ENCODE measurements at regions not wholly inside any gene's neighbourhood (a gene's known extent, or its start where the extent isn't known, plus 50 kb on each side); places are given as distances from the start of the nearest gene placed in this dataset.

- Histone ChIP-seq H3K79me2 (ENCODE audit: insufficient read depth, low read length) (no peaks in the 10 kb centered on the region), H3K27me3 (ENCODE audit: insufficient read depth, low read length, poor library complexity) (no peaks in the 10 kb centered on the region), H2AFZ (ENCODE audit: low read depth, low read length) (peak overlapping the region; percentile 35), H3K4me3 (ENCODE audit: low read depth in 1 of 2, low read length in 2 of 2) (peak overlapping the region in 1 of 2 experiments; percentile 49; a peak in 2 of 4 replicates), H3K9me3 (ENCODE audit: insufficient read depth, low read length, severe bottlenecking) (peaks cover 53% of the 10 kb centered on the region), H3K4me2 (ENCODE audit: insufficient read depth, low read length) (no peak overlapping the region; the same call in 1 of the 2 replicates), H3K9ac (ENCODE audit: low read depth, low read length) (no peak overlapping the region), H3K36me3 (ENCODE audit: insufficient read depth, low read length) (peaks cover 17% of the 10 kb centered on the region; the same call in 1 of the 2 replicates), H4K20me1 (ENCODE audit: insufficient read depth, low read length) (no peaks in the 10 kb centered on the region), H3K27ac (ENCODE audit: low read length) (peak overlapping the region; percentile 68), H3K4me1 (ENCODE audit: insufficient read depth, low read length) (peaks cover 53% of the 10 kb centered on the region)
- TF ChIP-seq CTCF (IDR thresholded peaks at IDR 0.05; ENCODE audit: borderline replicate concordance, extremely low read depth, low read length, poor library complexity, severe bottlenecking), result no peak
- TF ChIP-seq EZH2 (IDR thresholded peaks at IDR 0.05; ENCODE audit: borderline replicate concordance, low read depth, low read length, severe bottlenecking), result no peak
- ATAC-seq (ENCODE audit: insufficient read depth, low read depth) (peak; percentile 44), DNase-seq (peak; percentile 33)
Measured at GRCh38 chrY:12212394-12212793, 488.6 kb upstream of the USP9Y start.

GRCh38 chrY:12215564-12216022 is 485.4 kb upstream of the USP9Y start:
- H2AFZ ChIP-seq (ENCODE audit: low read depth, low read length), result peak overlapping the region; percentile 76
- no peak overlapping the region for H3K9ac ChIP-seq (ENCODE audit: low read depth, low read length)
- H3K79me2 ChIP-seq (ENCODE audit: insufficient read depth, low read length), result no peaks in the 10 kb centered on the region
- no peaks in the 10 kb centered on the region for H4K20me1 ChIP-seq (ENCODE audit: insufficient read depth, low read length)
- peaks cover 17% of the 10 kb centered on the region; the same call in 1 of the 2 replicates for H3K36me3 ChIP-seq (ENCODE audit: insufficient read depth, low read length)
- H3K4me1 ChIP-seq (ENCODE audit: insufficient read depth, low read length), result peaks cover 61% of the 10 kb centered on the region
- TF ChIP-seq EZH2 (IDR thresholded peaks at IDR 0.05; ENCODE audit: borderline replicate concordance, low read depth, low read length, severe bottlenecking) (no peak), CTCF (IDR thresholded peaks at IDR 0.05; ENCODE audit: borderline replicate concordance, extremely low read depth, low read length, poor library complexity, severe bottlenecking) (no peak)
- H3K9me3 ChIP-seq (ENCODE audit: insufficient read depth, low read length, severe bottlenecking), result peaks cover 53% of the 10 kb centered on the region
- ATAC-seq (ENCODE audit: insufficient read depth, low read depth) (peak; percentile 67), DNase-seq (peak; percentile 45)
- H3K27me3 ChIP-seq (ENCODE audit: insufficient read depth, low read length, poor library complexity), result no peaks in the 10 kb centered on the region
- H3K4me2 ChIP-seq (ENCODE audit: insufficient read depth, low read length), result peak overlapping the region; percentile 5; the same call in 1 of the 2 replicates
- H3K4me3 ChIP-seq (ENCODE audit: low read depth in 1 of 2, low read length in 2 of 2), result peak overlapping the region in 1 of 2 experiments; percentile 43; a peak in 2 of 4 replicates
- peak overlapping the region; percentile 68 for H3K27ac ChIP-seq (ENCODE audit: low read length)

- Histone ChIP-seq H3K4me1 (ENCODE audit: insufficient read depth, low read length) (peaks cover 5% of the 10 kb centered on the region; the same call in 1 of the 2 replicates), H3K27me3 (ENCODE audit: insufficient read depth, low read length, poor library complexity) (no peaks in the 10 kb centered on the region), H3K4me3 (ENCODE audit: low read depth in 1 of 2, low read length in 2 of 2) (no peak overlapping the region), H3K27ac (ENCODE audit: low read length) (no peak overlapping the region), H2AFZ (ENCODE audit: low read depth, low read length) (no peak overlapping the region), H3K79me2 (ENCODE audit: insufficient read depth, low read length) (no peaks in the 10 kb centered on the region), H4K20me1 (ENCODE audit: insufficient read depth, low read length) (no peaks in the 10 kb centered on the region), H3K9me3 (ENCODE audit: insufficient read depth, low read length, severe bottlenecking) (no peaks in the 10 kb centered on the region), H3K36me3 (ENCODE audit: insufficient read depth, low read length) (no peaks in the 10 kb centered on the region), H3K4me2 (ENCODE audit: insufficient read depth, low read length) (no peak overlapping the region), H3K9ac (ENCODE audit: low read depth, low read length) (no peak overlapping the region)
- DNase-seq, result no peak
- TF ChIP-seq EZH2 (IDR thresholded peaks at IDR 0.05; ENCODE audit: borderline replicate concordance, low read depth, low read length, severe bottlenecking) (no peak), CTCF (IDR thresholded peaks at IDR 0.05; ENCODE audit: borderline replicate concordance, extremely low read depth, low read length, poor library complexity, severe bottlenecking) (no peak)
- ATAC-seq (ENCODE audit: insufficient read depth, low read depth), result peak; percentile 14; the same call in 1 of the 3 replicates
Measured at GRCh38 chrY:12230921-12231320, 470.1 kb upstream of the USP9Y start.
